Activated CD8-positive, alpha-beta T cell treated with anti-CD3 and anti-CD28 coated beads, Interleukin-2, amount 10 ng/mL, durations not matched to agents 7 days and 5 days (primary cell): ENCODE measurements at regions not wholly inside any gene's neighbourhood (a gene's known extent, or its start where the extent isn't known, plus 50 kb on each side); places are given as distances from the start of the nearest gene placed in this dataset.

Source experiments
- ATAC-seq: fragments of 150-1000 bp; cut with Tn5 transposase; one replicate; pipeline ENCODE4 v1.10.0; 2021; ENCODE audit warnings: moderate library complexity
- CTCF ChIA-PET: fragments of 350-600 bp; sonication (Branson Sonifier 250); formaldehyde crosslinking; loops from one replicate; lab custom pipeline; 2021; ENCODE audit warnings: antibody characterized with exemption; lab: Charles Lee
- POLR2A ChIA-PET: fragments of 350-600 bp; sonication (Branson Sonifier 250); formaldehyde crosslinking; loops from one replicate; lab custom pipeline; 2021; ENCODE audit warnings: antibody characterized with exemption; lab: Charles Lee
- DNase-seq: peaks from one replicate; pipeline ENCODE4 v3.0.0-alpha.2; 2020
- H3K27ac Mint-ChIP-seq: one replicate; pipeline ENCODE4 v1.8.0; 2021; ENCODE audit warnings: mild to moderate bottlenecking, mixed read lengths
- H3K27me3 Mint-ChIP-seq: one replicate; pipeline ENCODE4 v1.8.0; 2021; ENCODE audit warnings: low read depth, mixed read lengths
- H3K36me3 Mint-ChIP-seq: one replicate; pipeline ENCODE4 v1.8.0; 2021; ENCODE audit warnings: low read depth, mixed read lengths
- H3K4me1 Mint-ChIP-seq: one replicate; pipeline ENCODE4 v1.8.0; 2021; ENCODE audit warnings: low read depth, mixed read lengths
- H3K4me3 Mint-ChIP-seq: one replicate; pipeline ENCODE4 v1.8.0; 2021; ENCODE audit warnings: mild to moderate bottlenecking, mixed read lengths
- H3K9me3 Mint-ChIP-seq: one replicate; pipeline ENCODE4 v1.8.0; 2022; ENCODE audit warnings: mixed read lengths; ENCODE audit not compliant: insufficient read depth

GRCh38 chr20:47406849-47407682 is 50.6 kb upstream of the ZMYND8 start:
- CTCF ChIA-PET = no interaction called here
- no peak overlapping the region for H3K4me3 Mint-ChIP-seq

DNA sequence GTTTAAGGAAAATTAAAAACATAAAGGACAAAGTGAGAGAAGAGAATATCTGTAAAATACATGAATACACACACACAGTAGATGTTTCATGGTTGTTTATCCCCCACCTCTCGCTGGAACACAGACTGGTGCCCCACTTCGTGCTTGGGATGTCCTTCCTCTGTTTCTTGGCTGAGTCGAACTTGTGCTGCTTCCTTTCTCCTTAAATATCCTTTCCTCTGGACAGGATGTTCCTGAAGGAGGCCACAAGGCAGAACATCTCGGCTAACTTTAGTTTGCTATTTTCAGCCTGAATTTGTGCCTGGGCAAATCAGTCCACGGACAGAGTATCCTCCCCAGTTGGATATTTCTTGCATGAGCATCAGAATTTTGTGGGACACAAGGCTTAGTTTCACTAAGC is 54.7 kb upstream of the ZMYND8 start:
- ChIA-PET POLR2A (no interaction called here), CTCF (interaction anchor here (1.1 to 1.2 kb wide), 3 partner anchors 139 to 1162 kb away, joined by 3 to 4 read pairs (median 4); no protein-coding TSS in a partner anchor)
- H3K4me3 Mint-ChIP-seq = no peak overlapping the region
- no peaks in the 10 kb centered on the region for H3K27me3 Mint-ChIP-seq
- DNase-seq = no peak
- ATAC-seq = no peak
- H3K27ac Mint-ChIP-seq = no peak overlapping the region
- no peaks in the 10 kb centered on the region for H3K9me3 Mint-ChIP-seq
- H3K36me3 Mint-ChIP-seq = peaks cover 5% of the 10 kb centered on the region
- peaks cover 32% of the 10 kb centered on the region for H3K4me1 Mint-ChIP-seq

More at GRCh38 chr20:47406849-47407682, 50.6 kb upstream of the ZMYND8 start:
- H3K27ac Mint-ChIP-seq = no peak overlapping the region
- no peak for ATAC-seq
- H3K9me3 Mint-ChIP-seq = no peaks in the 10 kb centered on the region
- no peaks in the 10 kb centered on the region for H3K36me3 Mint-ChIP-seq
- no peaks in the 10 kb centered on the region for H3K27me3 Mint-ChIP-seq
- H3K4me1 Mint-ChIP-seq = peaks cover 10% of the 10 kb centered on the region
- POLR2A ChIA-PET = no interaction called here
- no peak for DNase-seq

DNA sequence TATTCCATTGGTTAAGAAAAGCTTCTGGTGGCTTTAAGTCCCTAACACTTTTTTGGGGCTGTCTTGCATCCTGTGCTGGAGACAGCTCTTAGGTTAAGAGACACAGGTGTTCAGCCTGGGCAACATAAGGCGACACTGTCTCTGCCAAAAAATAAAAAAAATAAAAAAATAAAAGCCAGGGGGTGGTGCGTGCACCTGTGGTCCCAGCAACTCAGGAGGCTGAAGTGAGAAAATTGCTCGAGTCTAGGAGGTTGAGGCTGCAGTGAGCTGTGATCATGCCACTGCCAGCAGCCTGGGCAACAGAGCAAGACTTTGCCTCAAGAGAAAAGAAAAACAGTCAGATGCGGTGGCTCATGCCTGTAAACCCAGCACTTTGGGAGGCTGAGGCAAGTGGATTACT is 55.6 kb upstream of the ZMYND8 start:
- Mint-ChIP-seq H3K27me3 (no peaks in the 10 kb centered on the region), H3K36me3 (peaks cover 5% of the 10 kb centered on the region), H3K27ac (no peak overlapping the region), H3K9me3 (no peaks in the 10 kb centered on the region), H3K4me3 (no peak overlapping the region), H3K4me1 (peaks cover 41% of the 10 kb centered on the region)
- POLR2A ChIA-PET = no interaction called here
- DNase-seq (no peak), ATAC-seq (no peak)
- CTCF ChIA-PET = interaction anchor here (1.1 to 2.9 kb wide), 4 partner anchors 28 to 1162 kb away, joined by 3 to 22 read pairs (median 4); no protein-coding TSS in a partner anchor

DNA sequence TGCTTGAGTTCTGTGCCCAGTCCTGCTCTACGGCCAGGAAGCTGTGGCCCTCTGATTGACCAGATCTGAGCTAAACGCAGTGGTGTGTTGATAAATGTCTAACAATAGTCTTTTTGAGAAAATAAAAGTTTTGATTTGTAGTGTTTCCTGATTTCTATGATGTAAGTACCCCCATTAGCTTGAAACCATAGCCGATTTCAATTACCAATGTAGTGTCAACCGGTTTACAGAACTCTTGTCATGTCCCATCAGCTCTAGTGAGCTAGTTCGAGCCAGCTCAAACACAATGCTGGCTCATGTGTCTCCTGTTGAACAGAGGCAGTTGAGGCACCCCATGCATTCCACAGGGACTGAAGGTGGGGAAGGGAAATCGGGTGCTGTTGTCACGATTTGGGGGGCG is 56.7 kb upstream of the ZMYND8 start:
- Mint-ChIP-seq H3K4me1 (peaks cover 47% of the 10 kb centered on the region), H3K36me3 (peaks cover 5% of the 10 kb centered on the region), H3K27ac (no peak overlapping the region), H3K9me3 (no peaks in the 10 kb centered on the region), H3K4me3 (no peak overlapping the region), H3K27me3 (no peaks in the 10 kb centered on the region)
- no peak for DNase-seq
- ATAC-seq = no peak
- CTCF ChIA-PET = interaction anchor here (2.9 kb wide), 1 partner anchor 29 kb away, joined by 22 read pairs; no protein-coding TSS in a partner anchor
- POLR2A ChIA-PET = no interaction called here

DNA sequence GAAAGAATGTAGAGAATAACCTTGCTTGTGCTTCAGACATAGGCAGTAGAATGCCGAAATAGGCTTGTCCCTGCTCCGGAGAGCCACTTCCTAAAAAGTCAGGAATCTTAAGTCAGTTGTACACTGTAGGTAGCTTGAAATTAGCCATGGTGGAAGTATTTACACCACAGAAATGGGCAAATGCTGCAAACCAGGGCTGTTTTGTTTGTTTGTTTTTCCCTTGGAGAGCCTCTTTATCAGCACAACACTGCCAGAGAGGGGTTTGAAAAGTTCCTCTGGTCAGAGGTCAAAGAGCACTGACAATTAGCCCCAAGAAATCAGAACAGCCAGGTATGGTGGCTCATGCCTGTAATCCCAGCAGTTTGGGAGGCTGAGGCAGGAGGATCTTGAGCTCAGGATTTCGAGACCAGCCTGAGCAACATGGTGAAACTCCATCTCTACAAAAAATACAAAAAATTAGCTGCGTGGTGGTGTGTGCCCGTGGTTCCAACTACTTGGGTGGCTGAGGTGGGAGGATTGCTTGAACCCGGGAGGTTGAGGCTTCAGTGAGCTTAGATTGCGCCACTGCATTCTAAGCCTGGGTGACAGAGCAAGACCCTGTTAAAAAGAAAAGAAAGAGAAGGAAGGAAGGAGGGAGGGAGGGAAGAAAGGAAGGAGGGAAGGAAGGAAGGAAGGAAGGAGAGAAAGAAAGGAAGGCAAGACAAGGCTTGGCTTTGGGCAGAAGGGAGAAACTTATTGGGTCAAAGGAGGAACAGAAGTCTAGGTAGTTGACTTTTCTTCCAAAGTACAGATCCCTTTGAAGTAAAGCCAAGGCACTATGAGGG is 61.0 kb upstream of the ZMYND8 start:
- no peak overlapping the region for H3K4me3 Mint-ChIP-seq
- peaks cover 5% of the 10 kb centered on the region for H3K36me3 Mint-ChIP-seq
- ATAC-seq = no peak
- peaks cover 44% of the 10 kb centered on the region for H3K4me1 Mint-ChIP-seq
- no peaks in the 10 kb centered on the region for H3K9me3 Mint-ChIP-seq
- CTCF ChIA-PET = interaction anchor here (1.0 to 1.7 kb wide), 2 partner anchors 33 to 145 kb away, joined by 4 to 5 read pairs; no protein-coding TSS in a partner anchor
- H3K27ac Mint-ChIP-seq = peak overlapping the region; percentile 60
- POLR2A ChIA-PET = no interaction called here
- no peak for DNase-seq
- H3K27me3 Mint-ChIP-seq = no peaks in the 10 kb centered on the region

DNA sequence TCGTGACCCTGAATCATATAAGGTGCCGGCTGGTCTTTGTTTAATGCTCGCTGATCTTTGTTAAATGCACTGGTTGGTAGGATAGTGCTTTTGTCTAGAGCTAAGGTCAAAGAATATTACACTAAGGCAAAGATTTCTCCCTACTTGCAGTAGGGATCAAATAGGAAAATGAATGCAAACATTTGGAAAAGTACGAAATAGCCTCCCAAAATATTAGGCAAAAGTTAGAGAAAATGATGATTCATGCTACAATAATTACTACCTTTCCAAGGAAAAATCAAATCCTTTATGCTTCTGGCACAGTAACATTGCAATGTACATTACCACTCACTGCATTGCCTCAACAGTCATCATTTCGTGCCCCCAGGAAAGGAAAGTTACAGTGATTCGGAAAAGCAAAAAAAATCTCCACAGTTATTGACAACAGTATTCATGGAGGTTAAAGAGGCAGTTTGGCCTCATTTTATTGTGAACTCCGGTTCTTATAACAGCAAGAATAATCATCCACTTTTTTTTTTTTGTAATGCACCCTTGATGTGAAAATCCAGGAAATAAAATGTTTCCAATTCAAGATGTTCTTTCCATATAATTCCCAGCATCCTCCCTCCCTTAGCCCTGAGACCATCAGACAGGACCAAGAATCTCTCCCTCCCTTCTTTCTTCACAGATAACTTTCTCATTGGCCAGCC is 61.7 kb upstream of the ZMYND8 start:
- POLR2A ChIA-PET = no interaction called here

DNA sequence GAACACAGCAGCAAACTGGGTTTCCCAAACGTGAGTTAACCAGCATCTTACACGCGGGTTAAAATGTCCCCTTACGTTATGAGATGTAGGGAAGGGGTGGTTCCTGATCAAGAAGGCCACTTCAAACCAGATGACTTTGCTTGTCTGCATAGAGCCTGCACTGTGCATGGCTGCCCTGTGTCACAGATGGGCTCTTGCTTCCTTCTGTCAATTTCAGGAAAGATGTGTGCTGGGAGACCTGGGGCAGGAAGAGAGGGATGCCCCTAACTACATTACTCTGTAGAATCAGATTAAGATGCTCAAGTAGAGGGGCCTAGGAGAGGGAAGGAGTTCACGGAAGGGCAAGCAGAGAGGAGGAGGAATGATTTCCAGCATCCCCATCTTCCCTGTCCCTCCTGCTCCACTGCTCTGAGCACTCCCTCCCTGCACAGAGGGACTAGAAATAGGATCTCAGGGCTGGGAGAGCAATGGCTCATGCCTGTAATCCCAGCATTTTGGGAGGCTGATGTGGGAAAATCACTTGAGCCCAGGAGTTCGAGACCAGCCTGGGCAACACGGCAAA is 63.5 kb upstream of the ZMYND8 start:
- Mint-ChIP-seq H3K9me3 (no peaks in the 10 kb centered on the region), H3K4me1 (peaks cover 30% of the 10 kb centered on the region), H3K27ac (no peak overlapping the region), H3K27me3 (no peaks in the 10 kb centered on the region), H3K36me3 (peaks cover 4% of the 10 kb centered on the region), H3K4me3 (no peak overlapping the region)
- ATAC-seq (no peak), DNase-seq (no peak)
- ChIA-PET POLR2A (no interaction called here), CTCF (no interaction called here)

More for the DNA sequence above, 61.7 kb upstream of the ZMYND8 start:
- Mint-ChIP-seq H3K4me3 (no peak overlapping the region), H3K4me1 (peaks cover 36% of the 10 kb centered on the region), H3K27me3 (no peaks in the 10 kb centered on the region), H3K27ac (no peak overlapping the region), H3K36me3 (peaks cover 5% of the 10 kb centered on the region), H3K9me3 (no peaks in the 10 kb centered on the region)
- no peak for ATAC-seq
- no peak for DNase-seq
- CTCF ChIA-PET = interaction anchor here (1.7 kb wide), 1 partner anchor 34 kb away, joined by 4 read pairs; no protein-coding TSS in a partner anchor

DNA sequence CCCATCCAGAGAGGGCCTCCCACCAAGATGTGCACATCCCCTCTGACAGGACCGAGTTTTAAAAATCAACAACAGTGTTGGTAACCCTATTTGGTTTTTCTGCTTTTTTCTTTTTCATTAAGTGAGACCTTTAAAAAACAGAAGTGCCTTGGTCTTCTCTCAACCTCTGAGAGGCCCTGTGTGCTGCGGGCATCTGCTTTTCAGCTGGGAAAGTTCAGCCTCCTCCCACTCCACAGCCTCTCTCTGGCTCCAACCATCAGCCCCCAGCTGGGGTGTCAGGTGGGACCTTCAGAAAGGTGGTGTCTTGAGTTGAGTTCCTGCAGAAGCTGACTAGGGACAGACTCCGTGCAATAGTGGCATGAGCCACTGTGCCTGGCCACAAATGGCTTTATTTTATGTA is 64.6 kb upstream of the ZMYND8 start:
- ATAC-seq = no peak
- Mint-ChIP-seq H3K36me3 (no peaks in the 10 kb centered on the region), H3K9me3 (no peaks in the 10 kb centered on the region), H3K4me1 (peaks cover 20% of the 10 kb centered on the region), H3K4me3 (no peak overlapping the region), H3K27me3 (no peaks in the 10 kb centered on the region), H3K27ac (no peak overlapping the region)
- DNase-seq = no peak
- CTCF ChIA-PET = no interaction called here
- POLR2A ChIA-PET = no interaction called here

DNA sequence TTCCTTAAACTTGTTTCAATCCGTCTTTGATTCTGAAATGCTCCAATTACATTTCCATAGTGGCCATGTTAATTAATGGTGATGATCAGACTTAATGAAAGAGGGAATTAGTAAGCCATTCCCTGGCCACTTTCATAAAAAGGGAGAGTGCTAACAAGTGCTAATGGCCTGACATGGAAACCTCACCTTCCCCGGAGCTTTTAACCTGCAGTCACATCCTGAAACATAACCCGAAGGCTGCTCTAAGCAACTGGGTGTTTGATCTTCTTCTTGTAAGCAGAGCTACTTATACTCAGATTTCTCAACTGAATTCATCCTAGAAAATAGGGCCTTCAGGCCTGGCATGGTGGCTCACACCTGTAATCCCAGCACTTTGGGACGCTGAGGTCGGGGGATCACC is 67.1 kb upstream of the ZMYND8 start:
- H3K4me3 Mint-ChIP-seq = no peak overlapping the region
- peaks cover 6% of the 10 kb centered on the region for H3K9me3 Mint-ChIP-seq
- H3K4me1 Mint-ChIP-seq = no peaks in the 10 kb centered on the region
- ATAC-seq = no peak
- CTCF ChIA-PET = interaction anchor here (1.4 to 1.9 kb wide), 2 partner anchors 39 to 151 kb away, joined by 3 to 6 read pairs; no protein-coding TSS in a partner anchor
- H3K27me3 Mint-ChIP-seq = no peaks in the 10 kb centered on the region
- no peak for DNase-seq
- peaks cover 12% of the 10 kb centered on the region for H3K36me3 Mint-ChIP-seq
- no peak overlapping the region for H3K27ac Mint-ChIP-seq
- POLR2A ChIA-PET = no interaction called here

DNA sequence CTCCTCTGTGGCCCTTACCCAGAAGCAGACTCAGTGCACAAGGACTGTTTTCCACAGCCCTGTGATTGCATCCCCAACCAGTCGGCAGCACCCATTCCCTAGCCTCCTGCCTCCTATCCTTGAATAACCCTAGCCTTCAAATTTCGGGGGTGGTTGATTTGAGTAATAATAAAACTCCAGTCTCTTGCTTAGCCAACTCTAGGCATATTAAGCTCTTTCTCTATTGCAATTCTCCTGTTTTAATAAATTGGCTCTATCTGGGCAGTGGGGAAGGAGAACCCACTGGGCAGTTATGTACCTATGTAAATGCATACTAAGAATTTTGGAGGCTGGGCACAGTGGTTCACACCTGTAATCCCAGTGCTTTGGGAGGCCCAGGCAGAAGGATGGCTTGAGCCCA is 70.6 kb upstream of the ZMYND8 start:
- CTCF ChIA-PET = no interaction called here
- Mint-ChIP-seq H3K4me3 (no peak overlapping the region), H3K27me3 (no peaks in the 10 kb centered on the region), H3K4me1 (no peaks in the 10 kb centered on the region), H3K27ac (no peak overlapping the region), H3K36me3 (peaks cover 12% of the 10 kb centered on the region), H3K9me3 (peaks cover 6% of the 10 kb centered on the region)
- DNase-seq = no peak
- POLR2A ChIA-PET = no interaction called here
- ATAC-seq = no peak

- Mint-ChIP-seq H3K36me3 (peaks cover 12% of the 10 kb centered on the region), H3K4me1 (no peaks in the 10 kb centered on the region), H3K9me3 (peaks cover 6% of the 10 kb centered on the region), H3K4me3 (no peak overlapping the region), H3K27ac (no peak overlapping the region), H3K27me3 (no peaks in the 10 kb centered on the region)
- no peak for DNase-seq
- no peak for ATAC-seq
- ChIA-PET CTCF (no interaction called here), POLR2A (no interaction called here)
Observed at GRCh38 chr20:47427746-47428145, 71.2 kb upstream of the ZMYND8 start.
